Skeletal muscle tissue (tissue), 3 donors: ENCODE measurements at regions not wholly inside any gene's neighbourhood (a gene's known extent, or its start where the extent isn't known, plus 50 kb on each side); places are given as distances from the start of the nearest gene placed in this dataset.
"Not testable (repeated sequence)": the region's sequence is repeated elsewhere in the genome, so short reads cannot be mapped to it uniquely, and the experiment has no call there.

Source experiments
- H3K27ac ChIP-seq: one replicate; pipeline ENCODE4 v1.7.0; 2013; ENCODE audit warnings: mild to moderate bottlenecking, low read depth, low read length, inconsistent platforms
- H3K27me3 ChIP-seq, 3 donors: one replicate each; pipeline ENCODE4 v1.7.0; 2013; ENCODE audit warnings: low read length in 3 of 3; ENCODE audit not compliant: control insufficient read depth in 3 of 3, insufficient read depth in 3 of 3
- H3K36me3 ChIP-seq, 3 donors: one replicate each; pipeline ENCODE4 v1.7.0; 2013; ENCODE audit warnings: low read length in 3 of 3; ENCODE audit not compliant: control insufficient read depth in 3 of 3, insufficient read depth in 3 of 3
- H3K4me1 ChIP-seq, 3 donors: one replicate each; pipeline ENCODE4 v1.7.0; 2013; ENCODE audit warnings: low read length in 3 of 3, mild to moderate bottlenecking in 3 of 3; ENCODE audit not compliant: control insufficient read depth in 3 of 3, insufficient read depth in 3 of 3
- H3K4me3 ChIP-seq, 3 donors: one replicate each; pipeline ENCODE4 v1.7.0; 2013; ENCODE audit warnings: low read length in 3 of 3
- H3K9ac ChIP-seq, 3 donors: one replicate each; pipeline ENCODE4 v1.7.0; 2013; ENCODE audit warnings: low read length in 3 of 3, mild to moderate bottlenecking in 3 of 3, moderate library complexity in 2 of 3, low read depth in 1 of 3
- H3K9me3 ChIP-seq, 3 donors: one replicate each; pipeline ENCODE4 v1.7.0; 2013; ENCODE audit warnings: low read length in 3 of 3; ENCODE audit not compliant: control insufficient read depth in 3 of 3
- donor health status: Osteomylitis.

DNA sequence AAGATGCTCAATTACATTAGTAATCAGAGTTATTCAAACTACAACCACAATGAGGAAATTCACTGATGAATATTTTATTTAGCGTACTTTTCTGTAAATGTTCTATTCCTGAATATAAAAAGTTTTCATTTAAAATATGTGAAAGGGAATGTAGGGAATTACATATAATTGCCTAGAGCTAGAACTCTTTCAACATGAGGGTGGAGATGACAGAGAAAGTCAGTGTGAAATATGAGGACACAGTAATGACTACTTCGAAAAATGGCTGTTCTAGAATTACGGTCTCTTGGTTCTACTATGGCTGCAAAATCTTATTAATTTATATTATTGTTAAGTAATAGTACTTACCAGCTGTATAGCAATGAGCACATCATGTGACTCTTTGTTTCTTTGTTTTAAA lies 1647.4 kb upstream of the PIK3C3 start:
- Histone ChIP-seq H3K9ac (no peak overlapping the region), H3K4me3 (no peak overlapping the region), H3K4me1 (no peaks in the 10 kb centered on the region), H3K27ac (no peak overlapping the region), H3K36me3 (no peaks in the 10 kb centered on the region), H3K9me3 (no peaks in the 10 kb centered on the region), H3K27me3 (no peaks in the 10 kb centered on the region)

DNA sequence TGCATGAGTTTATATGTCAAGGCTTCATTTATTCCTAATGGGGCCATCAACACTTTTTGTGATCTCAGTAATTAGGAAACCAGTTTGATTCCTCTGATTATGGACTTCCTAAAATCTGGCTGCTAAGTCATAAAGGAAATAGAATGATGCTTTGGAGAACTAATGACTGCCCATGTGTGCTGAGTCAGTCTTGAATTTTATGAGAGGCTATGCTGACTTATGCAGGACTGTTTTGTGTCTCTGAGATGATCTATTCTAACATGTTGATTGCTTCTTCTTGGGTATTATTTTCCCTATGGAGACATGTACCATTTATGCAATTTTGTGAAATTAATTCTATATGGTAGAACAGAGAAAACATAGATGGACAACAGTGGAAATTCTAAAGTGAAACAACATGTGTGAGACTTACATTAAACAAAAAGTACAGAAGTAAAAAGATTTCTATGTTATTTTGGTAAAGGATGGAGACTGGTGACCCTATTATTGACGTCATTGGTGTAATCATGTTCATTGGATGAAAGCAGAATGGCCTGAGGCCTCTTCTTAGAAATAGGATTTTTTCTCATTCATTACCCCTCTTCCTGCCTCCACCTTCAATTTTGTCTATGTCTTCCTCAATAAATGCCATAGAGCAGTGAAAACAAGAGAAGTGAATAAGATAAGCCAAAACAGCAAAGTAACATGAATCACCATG lies 1658.2 kb upstream of the PIK3C3 start:
- H3K4me3 ChIP-seq, result no peak overlapping the region
- no peaks in the 10 kb centered on the region for H3K9me3 ChIP-seq
- H3K27ac ChIP-seq, result no peak overlapping the region
- no peaks in the 10 kb centered on the region for H3K4me1 ChIP-seq
- no peaks in the 10 kb centered on the region for H3K36me3 ChIP-seq
- no peak overlapping the region for H3K9ac ChIP-seq
- no peaks in the 10 kb centered on the region for H3K27me3 ChIP-seq

DNA sequence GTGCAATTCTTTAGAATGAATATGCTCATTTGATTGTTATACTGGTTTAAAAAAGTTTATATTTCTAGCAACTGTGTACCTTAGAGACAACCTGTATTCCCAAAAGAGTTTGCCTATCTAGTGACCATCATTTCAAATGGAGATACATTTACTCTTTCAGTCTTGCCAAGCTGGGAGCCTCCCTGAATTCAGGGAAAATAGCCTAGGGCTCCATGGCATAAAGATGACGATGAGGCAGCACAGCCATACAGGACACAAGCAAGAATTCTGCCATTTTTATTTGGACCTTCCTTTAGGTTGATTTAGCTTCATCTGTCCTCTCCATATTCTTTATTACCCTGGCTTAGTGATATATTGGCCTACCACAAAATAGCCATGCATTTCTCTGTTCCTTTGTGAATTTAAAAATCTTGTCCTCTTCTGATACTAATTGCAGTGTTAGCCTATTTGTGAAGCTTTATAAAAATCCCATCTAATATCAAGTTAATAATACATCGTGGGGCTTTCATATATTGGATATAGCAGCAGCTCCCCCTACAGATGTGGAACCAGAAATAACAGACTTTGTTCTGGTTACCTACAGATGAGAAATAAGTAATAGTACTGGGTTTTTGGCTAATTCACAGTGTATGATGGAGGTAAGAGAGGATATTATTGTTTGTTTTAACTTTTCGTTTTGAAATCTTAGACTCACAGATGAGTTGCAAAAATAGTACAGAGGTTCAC lies 1661.9 kb upstream of the PIK3C3 start:
- Histone ChIP-seq H3K9me3 (no peaks in the 10 kb centered on the region), H3K27me3 (no peaks in the 10 kb centered on the region), H3K27ac (no peak overlapping the region), H3K4me3 (no peak overlapping the region), H3K4me1 (no peaks in the 10 kb centered on the region), H3K9ac (no peak overlapping the region), H3K36me3 (no peaks in the 10 kb centered on the region)

DNA sequence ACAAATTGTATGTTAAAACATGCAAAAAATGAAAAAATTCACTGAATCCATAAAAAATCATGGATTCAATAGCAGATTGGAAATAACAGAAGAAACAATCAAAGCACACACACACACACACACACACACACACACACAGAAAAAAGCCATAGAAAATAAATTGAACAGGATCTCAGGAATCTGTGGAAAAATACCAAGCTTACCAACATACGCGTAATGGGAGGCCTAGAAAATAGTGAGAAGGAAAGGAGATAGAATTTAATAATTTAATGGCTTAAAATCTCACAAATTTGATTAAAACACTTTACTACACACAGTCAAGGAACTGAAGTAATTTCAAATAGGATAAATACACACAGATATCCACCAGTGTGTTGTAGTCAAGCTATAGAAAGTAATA lies 1671.5 kb upstream of the PIK3C3 start:
- H3K9ac ChIP-seq, result no peak overlapping the region
- H3K9me3 ChIP-seq, result no peaks in the 10 kb centered on the region
- H3K27ac ChIP-seq, result no peak overlapping the region
- H3K4me1 ChIP-seq, result no peaks in the 10 kb centered on the region
- H3K36me3 ChIP-seq, result no peaks in the 10 kb centered on the region
- H3K4me3 ChIP-seq, result no peak overlapping the region
- no peaks in the 10 kb centered on the region for H3K27me3 ChIP-seq

DNA sequence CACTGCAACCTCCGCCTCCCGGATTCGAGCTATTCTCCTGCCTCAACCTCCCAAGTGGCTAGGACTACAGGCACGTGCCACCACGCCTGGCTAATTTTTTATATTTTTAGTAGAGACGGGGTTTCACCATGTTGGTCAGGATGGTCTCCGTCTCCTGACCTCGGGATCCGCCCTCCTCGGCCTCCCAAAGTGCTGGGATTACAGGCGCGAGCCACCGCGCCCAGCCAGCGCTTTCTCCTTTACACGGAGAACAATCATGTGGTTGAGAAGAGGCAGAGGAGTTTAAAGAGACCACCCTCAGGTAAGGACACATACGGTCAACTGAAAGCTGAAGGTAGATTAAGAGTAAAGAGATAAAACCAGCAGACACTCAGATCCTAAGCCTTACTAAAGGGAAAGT lies 1673.7 kb upstream of the PIK3C3 start:
- not testable (repeated sequence) for H3K9ac ChIP-seq, H3K4me1 ChIP-seq, H3K36me3 ChIP-seq, H3K27me3 ChIP-seq, H3K27ac ChIP-seq, H3K4me3 ChIP-seq, H3K9me3 ChIP-seq

DNA sequence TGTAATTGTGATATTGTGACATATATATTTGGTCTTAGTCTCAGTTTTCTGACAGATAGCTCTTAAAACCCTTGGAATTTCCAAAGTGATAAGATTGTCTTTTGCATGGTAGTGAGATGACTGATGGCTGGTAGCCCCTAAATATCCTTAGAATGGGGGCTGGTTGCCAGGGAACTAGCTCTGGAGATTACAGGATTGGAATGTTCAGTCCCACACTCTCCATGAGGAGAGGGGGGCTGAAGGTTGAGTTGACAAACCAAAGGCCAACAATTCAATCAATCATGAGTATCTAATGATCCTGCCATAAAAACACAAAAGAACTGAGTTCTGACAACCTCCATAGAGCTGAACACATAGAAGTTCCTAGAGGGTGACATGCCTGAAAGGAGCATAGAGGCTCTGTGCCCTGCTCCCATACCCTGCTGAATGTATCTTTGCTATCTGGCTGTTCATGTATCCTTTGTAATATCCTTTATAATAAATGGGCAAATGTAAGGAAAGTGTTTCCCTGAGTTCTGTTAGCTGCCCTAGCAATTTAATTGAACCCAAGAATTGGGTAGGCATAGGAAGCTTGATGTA lies 1680.3 kb upstream of the PIK3C3 start:
- no peaks in the 10 kb centered on the region for H3K27me3 ChIP-seq
- H3K9ac ChIP-seq, result no peak overlapping the region
- H3K9me3 ChIP-seq, result no peaks in the 10 kb centered on the region
- no peak overlapping the region for H3K27ac ChIP-seq
- H3K4me1 ChIP-seq, result no peaks in the 10 kb centered on the region
- no peak overlapping the region for H3K4me3 ChIP-seq
- no peaks in the 10 kb centered on the region for H3K36me3 ChIP-seq

DNA sequence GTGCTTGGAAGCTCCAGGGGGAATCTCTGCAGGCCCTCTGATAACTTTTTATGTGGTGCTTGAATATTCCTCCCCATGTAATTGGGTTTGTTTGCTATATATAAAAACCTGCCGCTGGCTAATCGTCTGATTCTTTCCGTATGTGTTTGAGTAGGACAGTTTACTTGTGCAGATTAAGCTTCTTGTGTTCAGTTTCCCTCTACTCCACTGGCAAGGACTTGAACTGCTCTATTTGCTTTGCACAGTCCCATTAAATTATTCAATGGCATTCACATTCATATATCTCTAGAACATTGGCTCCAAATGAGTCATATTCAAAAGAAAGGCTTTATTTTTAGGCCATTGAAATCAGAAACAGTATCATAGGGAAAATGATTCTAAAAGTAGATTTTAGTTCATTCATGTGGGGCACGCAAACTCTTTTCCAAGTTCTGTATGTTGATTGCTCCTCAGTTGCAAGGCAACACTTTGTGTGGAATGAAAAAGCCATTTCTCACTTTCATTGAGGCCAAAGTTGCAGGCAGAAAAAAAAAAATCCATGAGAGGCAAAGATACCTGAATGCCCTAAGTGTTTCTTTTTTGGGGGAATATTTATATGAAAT lies 1682.3 kb upstream of the PIK3C3 start:
- Histone ChIP-seq H3K27ac (no peak overlapping the region), H3K9me3 (no peaks in the 10 kb centered on the region), H3K4me1 (no peaks in the 10 kb centered on the region), H3K9ac (no peak overlapping the region), H3K4me3 (no peak overlapping the region), H3K27me3 (no peaks in the 10 kb centered on the region), H3K36me3 (no peaks in the 10 kb centered on the region)

DNA sequence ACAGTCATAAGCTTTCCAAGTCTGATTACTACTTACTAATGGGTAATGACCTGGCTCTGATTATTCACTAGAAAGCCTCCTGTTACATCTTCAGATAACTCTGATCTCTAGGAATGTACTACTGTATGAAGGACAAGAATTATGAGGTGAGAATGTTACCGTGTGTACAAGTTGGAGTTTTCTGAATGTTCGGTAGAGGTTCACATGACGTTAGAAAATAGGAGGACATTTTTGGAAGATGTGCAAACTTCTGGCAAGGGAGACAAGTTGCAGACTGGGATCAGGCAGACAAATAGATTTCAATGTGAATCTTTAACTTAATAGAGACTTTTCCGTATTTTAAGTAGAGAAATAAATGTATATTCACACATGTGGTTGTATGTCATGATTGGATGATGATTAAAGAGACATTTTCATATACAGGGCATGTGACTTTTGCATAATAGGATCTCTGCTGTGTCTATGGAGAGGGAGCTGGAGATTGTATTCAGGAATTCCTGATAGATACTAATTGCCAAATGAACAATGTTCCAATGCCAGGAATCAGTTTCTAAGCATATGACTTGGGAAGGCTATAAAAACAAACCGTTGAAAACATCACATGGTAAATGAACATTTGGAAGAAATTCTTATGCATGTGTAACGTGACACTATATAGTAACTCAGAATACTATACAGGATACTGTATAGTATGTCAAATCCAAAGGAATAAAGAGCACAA lies 1695.8 kb upstream of the PIK3C3 start:
- no peak overlapping the region for H3K27ac ChIP-seq
- no peaks in the 10 kb centered on the region for H3K36me3 ChIP-seq

DNA sequence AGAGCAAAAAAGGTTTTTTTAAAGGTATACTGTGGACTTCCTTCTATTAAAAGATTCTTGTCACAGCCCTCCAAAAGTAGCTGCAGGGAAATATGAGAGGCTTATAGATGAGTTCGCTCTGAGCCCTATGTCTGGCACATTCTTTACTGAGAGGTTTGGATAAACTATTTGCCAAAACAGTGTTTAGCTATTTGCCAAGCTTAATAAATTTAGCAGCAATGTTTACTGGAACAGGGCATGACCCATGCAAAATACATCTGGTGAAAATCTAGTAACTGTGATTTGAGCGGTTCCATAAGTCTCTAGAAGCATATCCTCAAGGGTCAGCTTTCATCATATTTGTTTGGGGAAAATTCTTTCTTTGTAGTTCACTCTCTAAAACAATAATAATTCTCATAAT lies 1696.7 kb upstream of the PIK3C3 start:
- Histone ChIP-seq H3K27ac (no peak overlapping the region), H3K27me3 (no peaks in the 10 kb centered on the region), H3K9ac (no peak overlapping the region), H3K9me3 (no peaks in the 10 kb centered on the region), H3K4me1 (no peaks in the 10 kb centered on the region), H3K36me3 (no peaks in the 10 kb centered on the region), H3K4me3 (no peak overlapping the region)

More for the DNA sequence above, 1695.8 kb upstream of the PIK3C3 start:
- no peaks in the 10 kb centered on the region for H3K27me3 ChIP-seq
- H3K9ac ChIP-seq, result no peak overlapping the region
- no peaks in the 10 kb centered on the region for H3K9me3 ChIP-seq
- no peaks in the 10 kb centered on the region for H3K4me1 ChIP-seq
- H3K4me3 ChIP-seq, result no peak overlapping the region
